GM21576 (cell line): ENCODE measurements at regions not wholly inside any gene's neighbourhood (a gene's known extent, or its start where the extent isn't known, plus 50 kb on each side); places are given as distances from the start of the nearest gene placed in this dataset.

Experiments used
- ATAC-seq: cut with Tn5 transposase; IDR thresholded peaks from one replicate; pipeline ENCODE4 v1.9.1; 2021; ENCODE audit warnings: mild to moderate bottlenecking, moderate library complexity; ENCODE audit not compliant: unreplicated experiment

DNA sequence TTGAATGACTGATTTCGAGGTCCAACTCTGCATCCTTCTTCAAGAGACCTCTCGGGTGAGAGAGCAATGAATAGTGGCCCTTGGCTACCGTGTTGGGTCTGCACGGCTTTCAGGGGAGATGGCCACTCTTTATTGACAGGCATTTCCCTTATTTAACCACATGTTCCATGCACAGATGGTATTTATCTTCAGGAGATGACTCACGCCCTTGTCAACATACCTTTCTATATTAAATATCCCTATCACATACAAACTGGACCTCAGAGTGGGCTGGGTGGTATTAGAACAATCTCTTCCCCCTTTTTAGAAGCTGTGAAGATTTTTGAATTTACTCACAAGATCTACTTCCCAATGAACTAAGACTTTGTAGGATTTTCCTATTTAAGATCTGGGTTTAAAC, 109.6 kb upstream of the CDC42EP3 start:
- ATAC-seq, result no peak

DNA sequence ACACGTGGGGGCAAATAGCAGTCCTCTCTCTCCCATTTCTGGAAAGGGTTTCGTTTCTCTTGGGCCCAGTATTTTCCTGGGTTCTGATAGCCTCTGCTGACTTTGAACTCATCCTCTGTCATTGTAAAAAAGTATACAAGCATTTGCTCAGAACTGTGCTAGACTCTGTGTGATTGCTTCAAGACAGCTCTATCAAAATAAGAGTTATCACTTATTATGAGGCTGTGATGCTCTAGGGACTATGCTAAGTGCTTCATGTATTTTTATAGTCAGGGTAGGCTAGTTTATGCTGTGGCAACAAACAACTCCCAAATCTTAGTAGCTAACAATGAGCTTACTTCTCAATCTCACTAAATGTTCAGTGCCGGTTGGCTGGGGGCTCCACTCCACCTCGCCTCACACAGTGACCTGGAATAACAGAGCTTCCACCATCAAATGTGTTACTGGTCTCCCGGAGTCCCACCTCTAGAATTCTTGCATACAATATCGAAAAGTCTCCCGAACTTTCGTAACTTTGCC, 110.8 kb upstream of the CDC42EP3 start:
- no peak for ATAC-seq

DNA sequence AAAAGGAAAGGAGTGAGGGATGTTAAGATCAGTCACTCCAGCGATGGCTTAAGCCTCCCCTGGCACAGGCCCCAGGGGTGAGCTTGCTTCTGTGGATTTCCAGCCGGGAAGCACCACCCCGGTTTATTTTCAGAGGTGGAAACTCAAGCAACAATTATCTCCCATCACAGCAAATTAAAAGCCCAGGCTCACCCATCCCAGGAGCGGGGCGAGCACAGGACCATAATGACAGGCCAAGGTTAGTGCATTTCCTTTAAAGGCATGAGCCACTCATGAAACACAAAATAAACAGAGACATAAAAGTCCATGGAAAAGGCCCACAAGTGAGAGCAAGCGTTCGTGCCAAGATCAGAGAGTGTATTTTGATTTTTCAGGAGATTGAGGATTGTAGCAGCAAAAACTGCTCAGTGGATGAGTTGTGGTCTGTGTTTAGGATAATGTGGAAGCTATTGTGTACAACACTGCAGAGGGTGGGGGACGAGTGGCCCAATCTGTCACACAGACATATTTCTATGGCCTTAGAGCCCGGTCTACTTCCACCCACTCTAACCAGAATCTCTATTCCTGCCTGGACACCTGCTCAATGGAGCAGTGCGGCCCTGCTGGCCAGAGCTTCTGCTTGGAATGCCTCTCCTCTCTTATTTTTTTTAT, 111.4 kb upstream of the CDC42EP3 start:
- no peak for ATAC-seq

DNA sequence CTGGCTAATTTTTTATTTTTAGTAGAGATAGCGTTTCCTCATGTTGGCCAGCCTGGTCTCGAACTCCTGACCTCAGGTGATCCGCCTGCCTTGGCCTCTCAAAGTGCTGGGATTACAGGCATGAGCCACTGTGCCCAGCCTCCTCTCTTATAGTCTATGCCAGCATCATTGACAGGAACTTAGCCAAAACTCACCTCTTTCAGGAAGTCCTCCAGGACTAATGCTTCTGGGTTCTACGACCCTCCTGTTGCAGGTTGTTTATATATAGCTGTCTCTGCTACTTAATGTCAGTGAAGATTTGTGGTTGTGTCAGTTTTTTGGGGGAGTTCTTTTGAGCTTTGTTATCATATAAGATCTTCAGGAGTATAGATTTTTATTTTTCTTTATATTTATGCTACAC, 112.1 kb upstream of the CDC42EP3 start:
- no peak for ATAC-seq

DNA sequence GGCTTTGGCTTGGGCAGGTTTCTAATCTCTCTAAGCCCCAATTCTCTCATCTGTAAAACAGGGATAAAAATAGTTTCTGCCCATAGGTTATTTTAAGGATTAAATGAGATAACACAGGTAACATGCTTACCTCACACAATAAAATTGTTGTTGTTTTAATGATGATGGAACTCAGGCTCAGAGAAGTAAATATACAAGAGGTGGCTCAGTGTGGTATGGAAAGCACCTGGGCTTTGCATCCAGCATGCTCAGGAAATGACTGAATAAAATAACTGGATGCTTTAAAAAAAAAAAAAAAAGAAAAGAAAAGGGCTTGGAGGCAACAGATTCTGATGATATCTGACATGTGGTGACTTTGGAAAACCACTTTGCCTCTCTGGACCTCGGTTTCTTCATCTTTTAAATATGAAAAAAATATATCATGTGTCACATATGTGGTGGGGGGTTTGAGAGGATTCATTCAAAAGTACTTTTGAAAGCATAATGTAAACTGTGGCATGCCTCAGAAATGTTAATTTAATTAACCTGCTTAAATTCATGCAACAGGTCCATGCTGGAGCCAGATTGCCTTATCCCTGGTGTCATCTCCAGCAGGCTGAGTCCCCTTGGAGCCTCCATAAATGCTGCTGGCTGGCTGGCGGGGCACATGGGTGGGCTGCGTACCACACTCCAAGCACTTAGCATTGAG, 112.8 kb upstream of the CDC42EP3 start:
- no peak for ATAC-seq

DNA sequence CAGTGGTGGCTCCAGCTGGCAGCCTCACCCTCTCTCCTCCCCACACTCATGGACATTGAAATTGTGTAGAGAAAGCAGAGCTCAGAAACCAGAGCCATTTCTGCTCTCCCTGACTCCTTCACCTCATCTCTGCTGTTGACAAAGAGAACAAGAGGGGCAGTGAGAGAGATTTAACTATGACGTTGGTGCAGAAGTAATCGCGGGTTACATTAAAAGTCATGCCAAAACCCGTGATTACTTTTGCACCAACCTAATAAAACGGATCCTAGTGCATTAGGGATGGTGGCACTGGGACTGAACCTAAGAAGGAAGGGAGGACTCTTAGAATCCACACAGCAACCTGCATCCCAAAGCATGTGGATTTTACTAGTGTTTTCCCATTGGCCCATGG, 113.3 kb upstream of the CDC42EP3 start:
- ATAC-seq, result no peak

DNA sequence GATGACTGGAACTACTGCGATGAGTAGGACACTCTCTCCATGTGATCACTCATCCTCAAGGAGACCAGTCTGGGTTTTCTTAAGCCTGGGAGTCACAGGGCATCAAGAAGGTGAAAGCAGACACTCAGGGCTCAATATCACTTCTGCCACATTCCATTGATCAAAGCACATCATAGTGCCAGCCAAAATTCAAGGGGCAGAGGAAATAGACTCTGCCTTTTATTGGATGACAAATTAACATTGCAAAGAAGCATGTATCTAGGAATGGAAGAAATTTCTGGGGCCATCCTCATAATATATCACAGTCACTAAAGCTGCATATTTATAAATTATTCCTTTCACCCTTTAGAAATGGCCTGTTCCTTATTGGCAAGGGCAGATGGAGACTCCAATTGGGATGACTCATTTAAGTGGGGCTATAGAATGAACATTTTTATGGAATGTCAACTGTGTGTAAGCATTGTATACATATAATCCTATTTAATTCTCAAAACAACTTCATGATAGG, 114.8 kb upstream of the CDC42EP3 start:
- no peak for ATAC-seq

DNA sequence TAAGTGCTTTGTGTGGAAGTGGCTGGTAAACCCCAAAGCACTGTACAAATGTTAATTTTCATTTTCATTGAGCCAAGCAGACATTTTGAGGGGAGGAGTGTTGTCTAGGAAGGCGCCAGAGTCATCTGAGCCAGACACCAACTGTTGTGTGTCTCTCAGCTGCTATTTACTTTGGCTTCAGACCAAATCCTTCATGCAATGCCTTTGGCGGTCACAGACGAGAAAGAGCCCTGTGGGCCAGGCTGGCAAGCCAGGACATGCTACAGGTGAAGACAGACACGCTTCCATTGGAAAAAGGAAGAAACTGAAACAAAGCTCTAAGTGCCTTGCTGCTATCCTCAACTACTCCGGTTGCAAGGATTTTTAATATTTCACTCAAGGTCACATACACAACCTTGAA, 115.4 kb upstream of the CDC42EP3 start:
- no peak for ATAC-seq

DNA sequence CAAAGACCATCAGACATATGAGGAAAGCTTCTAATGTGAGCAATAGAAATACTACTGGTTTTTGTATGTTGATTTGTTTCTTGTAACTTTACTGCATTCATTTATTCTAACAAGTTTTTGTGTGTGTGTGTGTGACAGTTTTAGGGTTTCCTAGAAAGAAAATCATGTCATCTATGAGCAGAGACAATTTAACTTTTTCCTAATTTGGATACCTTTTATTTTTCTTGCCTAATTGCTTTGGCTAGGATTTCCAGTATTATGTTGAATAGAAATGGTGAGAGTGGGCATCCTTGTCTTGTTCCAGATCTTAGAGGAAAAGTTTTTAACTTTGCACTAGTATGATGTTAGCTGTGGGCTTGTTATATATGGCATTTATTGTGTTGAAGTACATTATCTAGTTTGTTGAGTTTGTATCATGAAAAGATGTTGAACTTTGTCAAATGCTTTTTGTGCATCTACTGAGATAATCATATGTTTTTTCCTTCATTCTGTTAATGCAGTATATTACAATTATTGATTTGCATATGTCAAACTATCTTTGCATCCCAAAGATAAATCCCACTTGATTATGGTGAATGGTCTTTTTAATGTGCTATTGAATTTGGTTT, 117.3 kb upstream of the CDC42EP3 start:
- ATAC-seq, result no peak

DNA sequence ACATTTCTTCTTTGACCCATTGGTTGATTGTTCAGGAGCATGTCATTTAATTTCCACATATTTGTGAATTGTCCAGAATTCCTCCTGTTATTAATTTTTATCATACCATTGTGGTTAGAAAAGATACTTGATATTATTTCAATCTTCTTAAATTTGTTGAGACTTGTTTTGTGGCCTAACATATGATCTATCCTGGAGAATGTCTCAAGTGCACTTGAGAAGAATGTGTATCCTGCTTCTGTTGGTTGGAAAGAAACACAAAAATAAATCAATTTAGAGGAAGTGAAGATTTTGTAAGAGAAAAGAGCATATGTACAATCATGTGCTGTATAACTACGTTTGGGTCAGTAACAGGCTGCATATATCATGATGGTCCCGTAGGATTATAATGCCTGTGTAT, 118.6 kb upstream of the CDC42EP3 start:
- no peak for ATAC-seq

DNA sequence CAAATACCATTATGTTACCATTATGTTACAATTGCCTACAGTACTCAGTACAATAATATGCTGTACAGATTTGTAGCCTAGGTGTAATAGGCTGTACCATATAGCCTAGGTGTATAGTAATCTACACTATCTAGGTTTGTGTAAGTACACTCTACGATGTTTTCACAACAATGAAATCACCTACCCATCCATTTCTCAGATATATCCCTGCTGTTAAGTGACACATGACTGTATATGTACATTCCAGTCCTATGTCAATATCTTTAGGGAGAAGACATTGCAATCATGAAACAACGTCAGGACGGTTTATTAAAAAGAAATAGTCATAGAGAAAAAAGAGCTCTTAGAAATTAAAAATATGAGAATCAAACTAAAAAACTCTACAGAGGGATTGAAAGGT, 119.0 kb upstream of the CDC42EP3 start:
- no peak for ATAC-seq

DNA sequence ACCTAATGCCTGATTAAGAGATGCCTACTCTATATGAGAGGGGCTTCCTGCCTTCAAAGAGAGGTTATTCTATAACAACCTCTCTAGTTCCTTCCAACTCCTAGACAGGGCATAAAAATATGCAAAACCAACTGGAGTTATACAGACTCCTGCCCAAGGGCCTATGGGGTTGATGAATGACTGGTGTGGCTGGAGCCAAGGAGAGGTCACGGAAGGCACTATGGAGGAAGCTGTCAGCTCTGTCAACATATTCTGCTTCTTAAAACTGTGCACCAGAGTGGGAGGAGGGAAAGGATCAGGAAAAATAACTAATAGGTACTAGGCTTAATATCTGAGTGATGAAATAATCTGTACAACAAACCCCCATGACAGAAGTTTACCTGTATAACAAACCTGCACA, 120.9 kb upstream of the CDC42EP3 start:
- no peak for ATAC-seq

DNA sequence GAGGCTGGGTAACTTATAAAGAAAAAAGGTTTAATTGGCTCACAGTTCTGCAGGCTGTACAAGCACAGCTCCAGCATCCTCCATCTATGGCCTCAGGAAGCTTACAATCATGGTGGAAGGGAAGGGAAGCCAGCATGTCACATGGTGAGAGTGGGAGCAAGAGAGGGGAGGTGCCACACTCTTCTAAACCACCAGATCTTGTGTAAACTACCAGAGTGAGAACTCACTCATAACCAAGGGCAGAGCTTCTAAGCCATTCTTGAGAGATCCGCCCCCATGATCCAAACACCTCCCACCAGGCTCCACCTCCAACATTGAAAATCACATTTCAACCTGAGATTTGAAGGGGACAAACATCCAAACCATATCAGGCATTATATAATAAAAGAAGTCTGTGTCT, 121.6 kb upstream of the CDC42EP3 start:
- ATAC-seq, result no peak

DNA sequence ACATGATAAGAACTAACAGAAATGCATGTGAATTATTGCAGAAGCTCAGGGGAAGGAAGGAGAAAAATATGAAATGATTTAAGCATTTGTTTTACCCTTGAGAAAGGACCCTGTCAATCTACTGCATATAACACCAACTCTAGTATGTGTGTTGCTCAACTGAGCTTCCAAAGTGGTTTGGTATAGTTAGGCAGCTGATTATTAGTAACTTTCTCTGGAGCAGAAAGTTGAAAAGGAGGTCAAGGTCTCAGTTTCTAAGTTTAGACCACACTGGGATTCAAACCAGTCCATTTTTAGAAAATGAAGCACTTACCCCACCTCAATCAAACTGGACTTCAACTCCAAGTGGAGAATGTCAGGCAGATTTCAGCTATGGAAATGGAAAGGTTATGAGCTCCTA, 123.3 kb upstream of the CDC42EP3 start:
- no peak for ATAC-seq

DNA sequence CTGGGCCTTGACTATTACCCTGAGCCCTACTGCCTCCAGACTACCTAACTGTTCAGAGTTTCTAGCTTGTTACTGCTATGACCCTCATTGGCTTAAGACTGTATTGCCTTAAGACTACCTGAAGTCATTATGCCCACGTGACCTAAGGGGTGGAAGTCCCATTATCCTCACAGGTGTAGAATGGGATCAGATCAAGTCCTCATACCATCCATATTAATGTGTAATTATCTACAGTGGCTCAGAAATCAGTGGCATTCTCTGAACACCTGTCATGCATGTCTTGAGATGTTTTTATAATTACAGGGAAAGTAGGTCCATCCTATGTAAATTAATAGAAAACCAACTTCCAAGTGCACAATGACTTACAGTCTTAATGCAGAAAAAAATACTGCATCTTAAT, 124.0 kb upstream of the CDC42EP3 start:
- ATAC-seq, result no peak

DNA sequence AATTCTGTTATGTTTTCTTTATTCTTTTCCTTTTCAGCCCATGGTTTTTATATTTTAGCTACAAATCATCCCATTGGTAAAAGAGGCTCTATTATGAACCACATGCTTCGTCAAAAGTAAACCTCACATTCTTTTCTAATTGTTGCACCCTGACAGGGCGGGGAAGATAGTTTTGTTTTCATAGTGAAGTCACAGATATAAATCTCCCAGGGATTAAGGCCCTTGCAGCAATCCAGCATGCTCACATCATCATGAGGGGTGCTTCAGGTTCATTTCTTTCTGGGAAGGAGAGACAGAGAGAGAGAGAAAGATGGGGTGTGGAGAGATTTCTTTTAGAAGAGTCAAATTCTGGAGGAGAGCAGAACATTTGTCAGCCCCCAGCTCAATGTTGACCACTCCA, 124.5 kb upstream of the CDC42EP3 start:
- ATAC-seq, result no peak

DNA sequence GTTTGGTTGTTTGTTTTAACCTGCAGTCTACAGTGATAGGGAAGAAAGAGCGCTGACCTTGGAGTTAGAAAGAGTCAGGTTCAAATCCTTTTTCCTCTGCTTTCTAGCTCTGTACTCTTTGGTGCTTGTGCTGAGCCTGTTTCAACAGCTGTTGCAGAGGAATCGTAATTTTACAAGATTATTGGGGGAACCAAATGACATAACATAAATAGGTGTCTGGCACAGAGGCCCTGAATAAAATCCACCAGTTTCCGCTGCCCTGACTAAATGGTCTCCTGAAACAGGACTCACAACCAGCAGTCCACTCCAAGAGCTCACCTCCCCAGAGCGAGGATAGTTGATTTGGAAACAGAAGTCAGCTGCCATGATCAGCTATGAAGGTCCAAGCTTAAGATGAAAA, 125.0 kb upstream of the CDC42EP3 start:
- ATAC-seq, result no peak

DNA sequence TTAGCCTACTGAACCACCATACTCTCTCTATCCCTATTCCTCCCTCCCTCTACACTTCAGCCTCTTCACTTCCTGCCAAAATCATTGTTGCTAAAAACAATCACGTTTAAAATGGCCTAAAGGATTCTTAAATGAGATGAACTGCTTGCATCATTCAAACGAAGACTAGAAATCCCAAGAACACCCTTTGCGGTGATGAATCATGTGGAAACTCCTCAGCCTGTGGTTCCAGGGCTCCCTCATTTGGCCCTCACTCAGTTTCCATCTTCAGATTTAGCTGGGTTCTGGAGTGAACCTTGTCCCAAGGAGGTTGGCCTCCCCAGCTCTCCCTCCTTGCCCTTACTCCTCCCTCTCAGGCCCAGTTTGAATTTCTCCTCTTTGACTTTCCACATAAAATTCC, 125.6 kb upstream of the CDC42EP3 start:
- ATAC-seq, result no peak

DNA sequence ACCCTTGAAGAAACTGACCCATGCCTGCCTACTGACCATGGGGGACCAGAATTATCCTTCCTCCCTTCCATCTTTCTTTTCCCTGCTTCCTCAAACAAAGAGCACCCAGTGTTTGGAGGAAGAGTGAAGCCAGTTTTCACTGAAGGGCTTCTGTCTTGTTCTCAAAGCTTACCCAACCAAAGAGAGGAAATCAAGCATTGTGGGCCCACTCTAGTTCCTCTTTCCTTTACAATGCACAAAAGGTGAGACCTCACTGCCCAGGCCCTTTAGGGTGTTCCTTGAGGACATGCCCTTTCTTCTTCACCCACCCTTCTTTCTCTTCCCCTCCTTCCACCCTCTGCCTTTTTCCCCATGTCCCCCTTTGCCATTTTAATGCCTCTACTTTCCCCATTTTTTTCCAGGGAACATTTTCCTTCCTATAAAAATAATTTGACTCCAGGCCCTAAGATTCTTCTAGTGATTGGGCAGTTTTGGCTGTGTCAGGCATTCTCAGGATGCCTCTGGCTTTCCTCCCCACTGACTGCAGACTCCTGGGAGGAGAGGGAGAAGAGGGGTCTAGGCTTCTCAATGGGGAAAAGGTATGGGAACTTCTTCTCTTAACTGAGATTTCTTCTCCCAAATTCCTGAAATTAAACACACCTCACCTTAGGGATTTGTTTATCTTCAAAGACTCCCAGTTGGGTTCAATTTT, 126.6 kb upstream of the RMDN2 start:
- ATAC-seq, result no peak

DNA sequence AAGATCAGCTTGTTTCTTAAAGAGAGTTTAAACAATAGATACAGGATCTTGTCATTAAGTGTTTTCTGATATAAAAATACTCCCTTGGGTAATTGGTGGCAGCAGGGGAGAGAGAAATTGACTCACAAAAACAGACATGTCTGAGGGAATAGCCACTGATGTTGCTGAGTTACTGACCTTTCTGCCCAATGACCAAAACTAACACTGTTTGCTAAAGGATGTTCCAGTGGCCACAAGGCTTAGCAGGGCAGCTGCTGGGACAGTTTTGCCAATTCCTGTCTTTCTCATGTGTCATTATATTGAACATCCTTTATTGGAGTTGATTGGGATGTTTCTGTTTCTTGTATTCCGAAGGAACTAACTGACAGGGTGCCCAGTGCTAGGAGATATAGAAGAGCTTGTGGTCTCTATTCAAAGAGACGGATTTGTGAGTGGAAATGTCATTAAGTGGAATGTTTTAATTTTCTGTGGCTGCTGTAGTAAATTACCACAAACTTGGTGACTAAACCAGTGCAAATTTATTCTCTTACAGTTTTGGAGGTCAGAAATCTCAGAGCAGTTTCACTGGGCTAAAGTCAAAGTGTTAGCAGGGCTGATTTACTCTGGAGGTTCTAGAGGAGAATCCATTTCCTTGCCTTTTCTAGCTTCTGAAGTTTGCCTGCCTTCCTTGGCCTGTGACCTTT, 124.8 kb upstream of the RMDN2 start:
- ATAC-seq, result no peak

DNA sequence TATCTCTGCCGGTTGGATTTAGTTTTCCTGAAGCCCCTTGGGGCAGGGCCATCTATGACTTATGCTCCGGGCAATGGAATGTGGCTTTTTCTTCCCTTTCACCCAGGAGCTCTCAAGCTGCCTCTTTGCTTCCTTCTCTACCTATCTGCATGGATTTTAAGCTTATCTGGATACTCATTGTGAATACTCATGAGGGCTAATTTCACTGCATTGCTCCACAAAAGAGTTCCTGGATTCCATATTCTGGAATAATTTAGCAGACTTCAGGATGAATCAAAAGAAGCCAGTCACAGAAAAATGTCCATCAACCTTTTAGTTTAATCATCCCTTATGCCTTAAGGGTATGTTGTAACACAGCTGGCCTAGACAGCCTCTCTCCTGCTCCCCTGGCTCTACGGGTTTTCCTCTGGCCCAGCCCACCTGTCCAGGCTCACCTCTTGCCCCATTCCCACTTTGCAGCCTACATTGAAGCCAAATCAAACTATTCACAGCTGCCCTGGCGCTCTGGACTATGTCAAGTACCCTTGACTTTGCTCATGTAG, 122.8 kb upstream of the RMDN2 start:
- ATAC-seq, result no peak
